Fibroblast of peridontal ligament (primary cell): ENCODE measurements at regions not wholly inside any gene's neighbourhood (a gene's known extent, or its start where the extent isn't known, plus 50 kb on each side); places are given as distances from the start of the nearest gene placed in this dataset.
"Not testable (repeated sequence)": the region's sequence is repeated elsewhere in the genome, so short reads cannot be mapped to it uniquely, and the experiment has no call there.

Experiments
- DNase-seq: peaks from one replicate; pipeline ENCODE4 v3.0.0-alpha.2; 2010; ENCODE audit errors: extremely low read depth

GRCh38 chr4:49323573-49323940 is 337.5 kb downstream of the CWH43 start:
- DNase-seq = not testable (repeated sequence)
